ENCODE measurements at regions not wholly inside any gene's neighbourhood (a gene's known extent, or its start where the extent isn't known, plus 50 kb on each side); places are given as distances from the start of the nearest gene placed in this dataset.

GRCh38 chr1:25103164-25103795, 129.0 kb downstream of the SYF2 start:
- no peak for DNase-seq

GRCh38 chr1:25100151-25100833, 132.0 kb downstream of the SYF2 start:
- DNase-seq, result no peak

- no peak for DNase-seq
These were observed 132.9 kb downstream of the SYF2 start for GRCh38 chr1:25099343-25099951.

GRCh38 chr1:25098717-25099116, 133.6 kb downstream of the SYF2 start:
- DNase-seq, result no peak

GRCh38 chr1:25096307-25097150, 135.8 kb downstream of the SYF2 start:
- no peak for DNase-seq

- DNase-seq, result no peak
These were observed 136.6 kb downstream of the SYF2 start for GRCh38 chr1:25095635-25096200.

- DNase-seq, result no peak
These were observed 137.3 kb downstream of the SYF2 start for GRCh38 chr1:25094995-25095394.

GRCh38 chr1:25094229-25094628, 138.1 kb downstream of the SYF2 start:
- no peak for DNase-seq

GRCh38 chr1:25091658-25092057, 140.6 kb downstream of the SYF2 start:
- no peak for DNase-seq

GRCh38 chr1:25090707-25091422, 141.4 kb downstream of the SYF2 start:
- DNase-seq, result no peak

GRCh38 chr1:25089772-25090171, 142.5 kb downstream of the SYF2 start:
- no peak for DNase-seq

- DNase-seq, result no peak
These were observed 143.4 kb downstream of the SYF2 start for GRCh38 chr1:25088946-25089345.

- no peak for DNase-seq
These were observed 144.1 kb downstream of the SYF2 start for GRCh38 chr1:25088180-25088701.

- no peak for DNase-seq
These were observed 145.7 kb downstream of the SYF2 start for GRCh38 chr1:25086518-25087079.

- DNase-seq, result no peak
These were observed 147.9 kb downstream of the SYF2 start for GRCh38 chr1:25084407-25084806.

GRCh38 chr1:25083481-25084345, 148.6 kb downstream of the SYF2 start:
- no peak for DNase-seq

- no peak for DNase-seq
These were observed 149.3 kb downstream of the SYF2 start for GRCh38 chr1:25082995-25083394.

GRCh38 chr1:25082216-25082899, 149.9 kb downstream of the SYF2 start:
- DNase-seq, result no peak

- no peak for DNase-seq
These were observed 150.8 kb downstream of the SYF2 start for GRCh38 chr1:25081496-25081895.

Measured in activated naive CD4-positive, alpha-beta T cell (primary cell).